ENCODE measurements at regions not wholly inside any gene's neighbourhood (a gene's known extent, or its start where the extent isn't known, plus 50 kb on each side); places are given as distances from the start of the nearest gene placed in this dataset.

DNA sequence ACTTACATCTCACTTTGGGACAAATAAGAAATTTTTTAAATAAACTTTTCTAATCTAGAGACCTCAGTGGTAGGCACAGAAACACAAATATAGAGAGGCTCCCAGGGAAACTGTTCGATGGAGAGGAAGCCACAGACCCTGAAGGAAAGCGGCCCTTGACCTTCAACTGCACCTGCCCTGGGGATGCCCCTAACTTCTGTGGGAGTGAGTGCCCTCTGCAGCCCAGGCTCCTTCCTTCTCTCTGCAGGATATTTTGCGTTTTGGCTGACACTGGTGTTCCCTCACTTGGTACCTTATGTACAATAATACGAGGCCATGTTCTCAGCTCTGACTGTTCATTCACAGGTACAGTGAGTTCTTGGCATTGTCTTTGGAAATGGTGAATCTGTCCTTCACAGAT is 64.8 kb upstream of the MAL start:
- H2BK120ac ChIP-seq (replicated peaks; ENCODE audit: low read depth, low read length) = no peak overlapping the region
- no peak for FAIRE-seq

More for the DNA sequence above, 64.8 kb upstream of the MAL start:
- no peaks in the 10 kb centered on the region for H3K23me2 ChIP-seq (ENCODE audit: low read depth, low read length)
- H3K23ac ChIP-seq (ENCODE audit: insufficient read length) = no peak overlapping the region
- no peak overlapping the region for H3K4me2 ChIP-seq (ENCODE audit: insufficient read depth in 1 of 2, low read depth in 2 of 2, low read length in 2 of 2)
- ChIA-PET POLR2A (ENCODE audit: partially characterized antibody) (no interaction called here), CTCF (ENCODE audit: partially characterized antibody) (no interaction called here)
- H3K56ac ChIP-seq (replicated peaks; ENCODE audit: insufficient read length, low read depth, low read length) = no peak overlapping the region
- H3K4me1 ChIP-seq (replicated peaks in 1 of 4; ENCODE audit: control insufficient read depth in 3 of 4, insufficient read depth in 4 of 4, low read length in 3 of 4) = no peaks in the 10 kb centered on the region
- H3K36me3 ChIP-seq (ENCODE audit: control insufficient read depth in 2 of 4, insufficient read depth in 4 of 4, low read length in 3 of 4) = no peaks in the 10 kb centered on the region
- H3K4me3 ChIP-seq (ENCODE audit: extremely low read depth in 1 of 4, insufficient read depth in 2 of 4, low read depth in 3 of 4, low read length in 4 of 4) = no peak overlapping the region
- H3K18ac ChIP-seq (ENCODE audit: extremely low read depth, low read length) = no peak overlapping the region
- H4K5ac ChIP-seq (ENCODE audit: insufficient read length, low read depth, low read length) = no peak overlapping the region
- no peaks in the 10 kb centered on the region for H3K79me2 ChIP-seq (ENCODE audit: control insufficient read depth in 1 of 2, insufficient read depth in 2 of 2, low read length in 2 of 2)
- H3K27ac ChIP-seq (ENCODE audit: low read depth, low read length) = no peak overlapping the region
- no peak overlapping the region for H2BK15ac ChIP-seq (ENCODE audit: low read length)
- H3K14ac ChIP-seq (ENCODE audit: insufficient read length) = no peak overlapping the region
- H3K9me3 ChIP-seq (ENCODE audit: insufficient read depth in 2 of 2, low read depth in 1 of 2, low read length in 1 of 2) = peaks cover 68 to 71% of the 10 kb centered on the region in 2 experiments
- DNase-seq (ENCODE audit: low read depth in 1 of 2, low spot score in 2 of 2) = no peak
- H4K8ac ChIP-seq (ENCODE audit: extremely low read depth, insufficient read depth, low read length) = no peak overlapping the region
- no peak overlapping the region for H2AFZ ChIP-seq (ENCODE audit: low read length)
- no peak for TF ChIP-seq POU5F1 (IDR thresholded peaks at IDR 0.05; ENCODE audit: low read depth, low read length)
- H4K91ac ChIP-seq (replicated peaks; ENCODE audit: insufficient read length, low read length) = no peak overlapping the region
- 75% methylated on average over 4 of the region's 4 CpGs; no CpG with 5 or more reads in 1 of the 2 experiments for WGBS, 2 experiments (ENCODE audit: extremely low coverage in 1 of 2, insufficient coverage in 1 of 2, insufficient read length in 1 of 2, insufficient replicate concordance in 2 of 2, low coverage in 1 of 2, low lambda C conversion rate in 2 of 2, missing lambda C conversion rate in 1 of 2)
- H2BK20ac ChIP-seq (ENCODE audit: low read length) = no peak overlapping the region
- no peak overlapping the region for H2BK5ac ChIP-seq (ENCODE audit: low read depth, low read length)
- H2BK12ac ChIP-seq (ENCODE audit: low read depth, low read length) = no peak overlapping the region
- no peak overlapping the region for H3K9ac ChIP-seq (replicated peaks in 1 of 4; ENCODE audit: extremely low read depth in 1 of 4, low read depth in 3 of 4, low read length in 3 of 4)
- H4K20me1 ChIP-seq (replicated peaks in 1 of 2; ENCODE audit: control insufficient read depth in 1 of 2, insufficient read depth in 2 of 2, low read length in 2 of 2) = no peaks in the 10 kb centered on the region
- no peaks in the 10 kb centered on the region for H3K27me3 ChIP-seq (replicated peaks in 1 of 4; ENCODE audit: control insufficient read depth in 3 of 4, extremely low read depth in 1 of 4, insufficient read depth in 3 of 4, low read length in 3 of 4)
- H3K79me1 ChIP-seq (ENCODE audit: low read depth, low read length) = no peaks in the 10 kb centered on the region
- no peak overlapping the region for H3K4ac ChIP-seq (replicated peaks; ENCODE audit: insufficient read length, low read depth, low read length)
- no peak overlapping the region for H2AK5ac ChIP-seq (ENCODE audit: low read depth, low read length)
